ENCODE measurements at regions not wholly inside any gene's neighbourhood (a gene's known extent, or its start where the extent isn't known, plus 50 kb on each side); places are given as distances from the start of the nearest gene placed in this dataset.

DNA sequence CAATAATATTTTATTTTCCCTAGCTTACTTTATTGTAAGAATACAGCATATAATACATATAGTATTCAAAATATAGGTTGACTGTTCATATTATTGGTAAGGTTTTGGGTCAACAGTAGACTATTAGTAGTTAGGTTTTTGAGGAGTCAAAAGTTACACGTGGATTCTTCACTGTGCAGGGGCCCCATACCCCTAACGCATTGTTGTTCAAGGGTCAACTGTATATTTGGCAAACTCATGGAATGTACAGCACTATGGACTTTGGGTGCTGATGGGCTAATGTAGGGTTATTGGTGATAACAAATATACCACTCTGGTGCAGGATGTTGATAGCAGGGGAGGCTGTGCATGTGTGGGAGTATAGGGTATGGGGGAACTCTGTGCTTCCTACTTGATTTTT is 397.2 kb downstream of the BCKDHB start:
- no peak for TF ChIP-seq CHD1 (IDR thresholded peaks at IDR 0.05; ENCODE audit: low read depth, low read length)
- no peak for TF ChIP-seq ZSCAN29 (IDR thresholded peaks at IDR 0.05)
- TF ChIP-seq, protein P1, sequence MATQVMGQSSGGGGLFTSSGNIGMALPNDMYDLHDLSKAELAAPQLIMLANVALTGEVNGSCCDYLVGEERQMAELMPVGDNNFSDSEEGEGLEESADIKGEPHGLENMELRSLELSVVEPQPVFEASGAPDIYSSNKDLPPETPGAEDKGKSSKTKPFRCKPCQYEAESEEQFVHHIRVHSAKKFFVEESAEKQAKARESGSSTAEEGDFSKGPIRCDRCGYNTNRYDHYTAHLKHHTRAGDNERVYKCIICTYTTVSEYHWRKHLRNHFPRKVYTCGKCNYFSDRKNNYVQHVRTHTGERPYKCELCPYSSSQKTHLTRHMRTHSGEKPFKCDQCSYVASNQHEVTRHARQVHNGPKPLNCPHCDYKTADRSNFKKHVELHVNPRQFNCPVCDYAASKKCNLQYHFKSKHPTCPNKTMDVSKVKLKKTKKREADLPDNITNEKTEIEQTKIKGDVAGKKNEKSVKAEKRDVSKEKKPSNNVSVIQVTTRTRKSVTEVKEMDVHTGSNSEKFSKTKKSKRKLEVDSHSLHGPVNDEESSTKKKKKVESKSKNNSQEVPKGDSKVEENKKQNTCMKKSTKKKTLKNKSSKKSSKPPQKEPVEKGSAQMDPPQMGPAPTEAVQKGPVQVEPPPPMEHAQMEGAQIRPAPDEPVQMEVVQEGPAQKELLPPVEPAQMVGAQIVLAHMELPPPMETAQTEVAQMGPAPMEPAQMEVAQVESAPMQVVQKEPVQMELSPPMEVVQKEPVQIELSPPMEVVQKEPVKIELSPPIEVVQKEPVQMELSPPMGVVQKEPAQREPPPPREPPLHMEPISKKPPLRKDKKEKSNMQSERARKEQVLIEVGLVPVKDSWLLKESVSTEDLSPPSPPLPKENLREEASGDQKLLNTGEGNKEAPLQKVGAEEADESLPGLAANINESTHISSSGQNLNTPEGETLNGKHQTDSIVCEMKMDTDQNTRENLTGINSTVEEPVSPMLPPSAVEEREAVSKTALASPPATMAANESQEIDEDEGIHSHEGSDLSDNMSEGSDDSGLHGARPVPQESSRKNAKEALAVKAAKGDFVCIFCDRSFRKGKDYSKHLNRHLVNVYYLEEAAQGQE (IDR thresholded peaks at IDR 0.05; ENCODE audit: low read depth, low read length) = no peak
- TF ChIP-seq, protein P2, sequence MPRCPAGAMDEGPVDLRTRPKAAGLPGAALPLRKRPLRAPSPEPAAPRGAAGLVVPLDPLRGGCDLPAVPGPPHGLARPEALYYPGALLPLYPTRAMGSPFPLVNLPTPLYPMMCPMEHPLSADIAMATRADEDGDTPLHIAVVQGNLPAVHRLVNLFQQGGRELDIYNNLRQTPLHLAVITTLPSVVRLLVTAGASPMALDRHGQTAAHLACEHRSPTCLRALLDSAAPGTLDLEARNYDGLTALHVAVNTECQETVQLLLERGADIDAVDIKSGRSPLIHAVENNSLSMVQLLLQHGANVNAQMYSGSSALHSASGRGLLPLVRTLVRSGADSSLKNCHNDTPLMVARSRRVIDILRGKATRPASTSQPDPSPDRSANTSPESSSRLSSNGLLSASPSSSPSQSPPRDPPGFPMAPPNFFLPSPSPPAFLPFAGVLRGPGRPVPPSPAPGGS (IDR thresholded peaks at IDR 0.05; ENCODE audit: borderline replicate concordance, insufficient read depth, low read depth, low read length, poor library complexity, severe bottlenecking) = no peak
- TF ChIP-seq RAD51 (IDR thresholded peaks at IDR 0.05) = no peak
- TF ChIP-seq LARP7 (IDR thresholded peaks at IDR 0.05) = no peak
- TF ChIP-seq, protein P3, sequence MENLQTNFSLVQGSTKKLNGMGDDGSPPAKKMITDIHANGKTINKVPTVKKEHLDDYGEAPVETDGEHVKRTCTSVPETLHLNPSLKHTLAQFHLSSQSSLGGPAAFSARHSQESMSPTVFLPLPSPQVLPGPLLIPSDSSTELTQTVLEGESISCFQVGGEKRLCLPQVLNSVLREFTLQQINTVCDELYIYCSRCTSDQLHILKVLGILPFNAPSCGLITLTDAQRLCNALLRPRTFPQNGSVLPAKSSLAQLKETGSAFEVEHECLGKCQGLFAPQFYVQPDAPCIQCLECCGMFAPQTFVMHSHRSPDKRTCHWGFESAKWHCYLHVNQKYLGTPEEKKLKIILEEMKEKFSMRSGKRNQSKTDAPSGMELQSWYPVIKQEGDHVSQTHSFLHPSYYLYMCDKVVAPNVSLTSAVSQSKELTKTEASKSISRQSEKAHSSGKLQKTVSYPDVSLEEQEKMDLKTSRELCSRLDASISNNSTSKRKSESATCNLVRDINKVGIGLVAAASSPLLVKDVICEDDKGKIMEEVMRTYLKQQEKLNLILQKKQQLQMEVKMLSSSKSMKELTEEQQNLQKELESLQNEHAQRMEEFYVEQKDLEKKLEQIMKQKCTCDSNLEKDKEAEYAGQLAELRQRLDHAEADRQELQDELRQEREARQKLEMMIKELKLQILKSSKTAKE (IDR thresholded peaks at IDR 0.05; ENCODE audit: low read depth, poor library complexity, severe bottlenecking) = no peak
- TF ChIP-seq NR2F1 (conservative IDR thresholded peaks at IDR 0.05) = no peak
- no peak for TF ChIP-seq CREM (IDR thresholded peaks at IDR 0.05; ENCODE audit: low read depth)
- TF ChIP-seq TCF12 (IDR thresholded peaks at IDR 0.05; ENCODE audit: low read depth, low read length) = no peak
- no peak for TF ChIP-seq RELA (IDR thresholded peaks at IDR 0.05; ENCODE audit: borderline replicate concordance, partially characterized antibody)
- no peak for TF ChIP-seq CHD4 (IDR thresholded peaks at IDR 0.05)
- no peak for TF ChIP-seq SMAD1 (IDR thresholded peaks at IDR 0.05; ENCODE audit: low read depth, partially characterized antibody)
- TF ChIP-seq ZNF622 (IDR thresholded peaks at IDR 0.05) = no peak
- no peak for TF ChIP-seq NFYB (IDR thresholded peaks at IDR 0.05; ENCODE audit: insufficient read depth, low read depth, low read length)
- no peak for TF ChIP-seq CREB1 (IDR thresholded peaks at IDR 0.05; ENCODE audit: low read depth)

More for the DNA sequence above, 397.2 kb downstream of the BCKDHB start:
- intact Hi-C loops (cut with micrococcal nuclease; ENCODE audit: unreplicated experiment) = no loop called here
- Histone ChIP-seq H4K20me1 (ENCODE audit: control insufficient read depth, insufficient read depth) (no peaks in the 10 kb centered on the region), H3K36me3 (ENCODE audit: control insufficient read depth in 2 of 2, insufficient read depth in 2 of 2, low read length in 1 of 2) (no peaks in the 10 kb centered on the region), H3K27ac (ENCODE audit: control insufficient read depth, insufficient read depth) (no peak overlapping the region), H3K4me1 (ENCODE audit: control insufficient read depth, insufficient read depth, low read length) (no peaks in the 10 kb centered on the region), H3K9me3 (replicated peaks; ENCODE audit: control insufficient read depth, insufficient read depth, low read length) (no peaks in the 10 kb centered on the region), H3K27me3 (replicated peaks in 1 of 2; ENCODE audit: control insufficient read depth in 2 of 2, insufficient read depth in 2 of 2, low read length in 1 of 2) (no peaks in the 10 kb centered on the region), H3K79me2 (ENCODE audit: control insufficient read depth, insufficient read depth, low read length) (no peaks in the 10 kb centered on the region), H3K4me3 (no peak overlapping the region), H3K4me2 (ENCODE audit: control insufficient read depth, insufficient read depth) (no peak overlapping the region), H2AFZ (ENCODE audit: control insufficient read depth, low read depth, low read length) (no peak overlapping the region), H3K9ac (ENCODE audit: control insufficient read depth, insufficient read depth, low read length) (no peak overlapping the region)
- DNase-seq (ENCODE audit: low read depth, low spot score) (no peak), ATAC-seq (no peak), FAIRE-seq (no peak)
- ChIA-PET CTCF (no interaction called here), RAD21 (ENCODE audit: unreplicated experiment) (no interaction called here), SMC1A (ENCODE audit: uncharacterized antibody, unreplicated experiment) (no interaction called here), POLR2A (no interaction called here)
- WGBS (ENCODE audit: insufficient coverage, insufficient replicate concordance, low lambda C conversion rate, missing lambda C conversion rate) = 0% methylated on average over 2 of the region's 2 CpGs
- in situ Hi-C loops (cut with MboI) = no loop called here
- no TSS peak for BruUV-seq (replicated peaks)
